ENCODE measurements at regions not wholly inside any gene's neighbourhood (a gene's known extent, or its start where the extent isn't known, plus 50 kb on each side); places are given as distances from the start of the nearest gene placed in this dataset.
"Not testable (repeated sequence)": the region's sequence is repeated elsewhere in the genome, so short reads cannot be mapped to it uniquely, and the experiment has no call there.

DNA sequence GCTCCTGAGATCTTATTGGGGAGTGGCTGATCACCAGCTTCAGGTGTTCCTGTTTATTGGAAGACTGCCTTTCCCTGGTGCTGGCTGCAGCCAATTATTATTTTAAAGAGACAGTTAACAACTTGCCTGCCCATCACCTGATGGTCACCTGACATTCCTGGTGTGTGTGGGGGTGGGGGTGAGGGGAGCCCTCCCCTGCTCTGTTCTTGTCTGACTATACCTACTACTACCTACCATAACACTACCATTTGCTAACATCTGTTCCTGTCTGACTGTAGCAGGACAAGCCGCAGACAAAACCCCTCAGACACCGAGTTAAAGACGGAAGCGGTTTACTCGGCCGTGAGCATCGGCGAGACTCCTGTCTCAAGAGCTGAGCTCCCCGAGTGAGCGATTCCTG lies 54.9 kb upstream of the NBPF3 start:
- no peaks in the 10 kb centered on the region for H3K27me3 ChIP-seq
- H3K36me3 ChIP-seq = no peaks in the 10 kb centered on the region
- TF ChIP-seq CTCF (IDR thresholded peaks at IDR 0.05) = no peak

GRCh38 chr1:21384620-21385019 lies 55.3 kb upstream of the NBPF3 start:
- no peaks in the 10 kb centered on the region for H3K4me1 ChIP-seq
- no peak overlapping the region for H3K27ac ChIP-seq
- no peak overlapping the region for H3K4me3 ChIP-seq
- H3K27me3 ChIP-seq = no peaks in the 10 kb centered on the region
- no peak for TF ChIP-seq CTCF (IDR thresholded peaks at IDR 0.05)
- no peak for DNase-seq (ENCODE audit: low spot score)
- H3K9me3 ChIP-seq = peaks cover 0 to 9% of the 10 kb centered on the region in 2 donors
- H3K36me3 ChIP-seq = no peaks in the 10 kb centered on the region

More for the DNA sequence above, 54.9 kb upstream of the NBPF3 start:
- no peaks in the 10 kb centered on the region for H3K4me1 ChIP-seq
- no peak overlapping the region for H3K27ac ChIP-seq
- peaks cover 0 to 9% of the 10 kb centered on the region in 2 donors for H3K9me3 ChIP-seq
- no peak for DNase-seq (ENCODE audit: low spot score)
- H3K4me3 ChIP-seq = no peak overlapping the region

DNA sequence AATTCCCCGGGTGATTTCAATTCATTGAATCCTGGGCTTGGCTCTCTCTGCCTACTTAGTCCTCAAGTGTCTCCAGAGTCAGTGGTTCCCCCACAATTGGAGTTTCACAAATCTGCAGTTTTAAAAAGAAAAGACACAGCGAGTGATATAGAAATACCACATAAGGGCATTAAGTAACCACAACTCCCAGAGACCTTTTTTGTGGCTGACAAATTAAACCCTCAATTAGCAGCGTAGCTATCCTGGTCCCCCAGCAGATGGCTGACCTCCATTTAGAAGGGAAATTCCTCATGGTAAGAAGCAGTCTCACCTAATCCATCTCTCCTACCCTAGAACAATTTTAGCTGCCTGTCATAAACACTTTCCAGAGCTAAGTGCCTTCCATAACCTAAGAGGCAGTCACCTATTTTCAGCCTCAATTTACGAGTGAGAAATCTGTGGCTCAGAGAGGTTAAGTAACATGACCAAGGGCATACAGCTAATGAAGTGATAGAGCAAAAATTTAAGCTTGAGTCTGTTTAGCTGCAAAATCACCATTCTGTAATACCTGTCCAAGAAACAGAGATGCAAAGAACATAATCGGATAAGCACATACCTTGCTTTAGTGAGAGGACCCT lies 56.0 kb upstream of the NBPF3 start:
- Histone ChIP-seq H3K27me3 (no peaks in the 10 kb centered on the region), H3K4me3 (no peak overlapping the region), H3K9me3 (peaks cover 0 to 9% of the 10 kb centered on the region in 2 donors), H3K4me1 (no peaks in the 10 kb centered on the region), H3K27ac (no peak overlapping the region), H3K36me3 (no peaks in the 10 kb centered on the region)
- no peak for DNase-seq (ENCODE audit: low spot score)
- no peak for TF ChIP-seq CTCF (IDR thresholded peaks at IDR 0.05)

DNA sequence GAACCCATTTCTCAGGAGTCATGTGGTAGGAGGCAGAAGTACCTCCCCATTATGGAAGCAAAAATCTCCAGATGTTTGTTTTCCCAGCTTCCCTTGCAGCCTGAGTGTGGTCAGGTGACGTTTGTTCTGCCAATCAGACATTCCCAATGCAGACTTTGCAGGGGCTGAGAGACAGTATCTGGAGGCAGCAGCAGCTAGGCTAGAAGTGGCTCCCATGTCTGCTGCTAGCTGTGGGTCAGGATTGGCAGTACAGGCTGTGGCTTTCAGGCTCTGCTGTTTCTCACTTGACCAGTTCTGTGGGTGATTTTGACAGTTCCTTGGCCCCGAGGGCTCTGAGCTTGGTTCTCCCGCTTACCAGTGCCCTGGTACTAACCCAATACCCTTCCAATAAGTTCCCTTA lies 58.6 kb upstream of the NBPF3 start:
- Histone ChIP-seq H3K27ac (no peak overlapping the region), H3K4me1 (no peaks in the 10 kb centered on the region), H3K4me3 (no peak overlapping the region), H3K27me3 (no peaks in the 10 kb centered on the region), H3K9me3 (peaks cover 0 to 9% of the 10 kb centered on the region in 2 donors), H3K36me3 (no peaks in the 10 kb centered on the region)
- no peak for TF ChIP-seq CTCF (IDR thresholded peaks at IDR 0.05)
- no peak for DNase-seq (ENCODE audit: low spot score)

DNA sequence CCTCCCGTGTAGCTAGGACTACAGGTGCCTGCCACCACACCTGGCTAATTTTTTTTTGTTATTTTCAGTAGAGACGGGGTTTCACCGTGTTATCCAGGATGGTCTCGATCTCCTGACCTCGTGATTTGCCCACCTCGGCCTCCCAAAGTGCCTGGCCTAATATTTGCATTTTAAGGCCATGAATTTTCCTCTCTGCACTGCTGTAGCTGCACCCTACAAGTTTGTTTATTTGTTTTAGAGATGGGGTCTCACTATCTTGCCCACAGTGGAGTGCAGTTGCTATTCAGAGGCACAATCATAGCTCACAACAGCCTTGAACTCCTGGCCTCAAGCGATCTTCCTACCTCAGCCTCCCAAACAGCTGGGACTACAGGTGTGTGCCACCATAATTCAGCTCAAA lies 59.8 kb upstream of the NBPF3 start:
- H3K4me3 ChIP-seq; H3K27ac ChIP-seq; H3K4me1 ChIP-seq; DNase-seq (ENCODE audit: low spot score); H3K27me3 ChIP-seq; H3K36me3 ChIP-seq; H3K9me3 ChIP-seq: not testable (repeated sequence)

DNA sequence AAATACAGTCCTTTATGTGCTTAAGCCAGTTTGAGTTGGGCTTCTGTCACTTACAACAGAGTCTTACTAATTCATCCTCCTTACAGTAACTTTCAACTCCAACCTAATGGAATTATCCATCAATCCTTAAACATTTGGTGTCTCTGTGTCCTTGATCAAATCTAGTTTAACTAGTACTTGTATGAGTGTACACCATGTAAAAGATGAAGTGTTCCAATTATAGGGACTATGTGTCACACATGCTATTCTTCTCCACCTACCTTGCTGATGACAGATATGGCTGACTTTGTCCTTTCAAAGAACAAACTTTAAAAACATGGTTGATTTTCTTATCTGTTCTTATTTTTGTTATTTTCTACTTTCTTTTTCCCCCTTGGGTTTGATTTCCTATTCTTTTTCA lies 60.4 kb upstream of the NBPF3 start:
- Histone ChIP-seq H3K27me3 (no peaks in the 10 kb centered on the region), H3K36me3 (no peaks in the 10 kb centered on the region), H3K4me3 (no peak overlapping the region), H3K9me3 (peaks cover 0 to 9% of the 10 kb centered on the region in 2 donors), H3K27ac (no peak overlapping the region), H3K4me1 (no peaks in the 10 kb centered on the region)
- no peak for TF ChIP-seq CTCF (IDR thresholded peaks at IDR 0.05)
- DNase-seq (ENCODE audit: low spot score) = no peak
